G401.6 (cell line): ENCODE measurements at regions not wholly inside any gene's neighbourhood (a gene's known extent, or its start where the extent isn't known, plus 50 kb on each side); places are given as distances from the start of the nearest gene placed in this dataset.
"Not testable (repeated sequence)": the region's sequence is repeated elsewhere in the genome, so short reads cannot be mapped to it uniquely, and the experiment has no call there.

Experiments used
- FAIRE-seq: peaks from 2 replicates; lab custom pipeline; 2012; peaks lifted over from hg19 to GRCh38; lab: Jason Lieb, UNC

DNA sequence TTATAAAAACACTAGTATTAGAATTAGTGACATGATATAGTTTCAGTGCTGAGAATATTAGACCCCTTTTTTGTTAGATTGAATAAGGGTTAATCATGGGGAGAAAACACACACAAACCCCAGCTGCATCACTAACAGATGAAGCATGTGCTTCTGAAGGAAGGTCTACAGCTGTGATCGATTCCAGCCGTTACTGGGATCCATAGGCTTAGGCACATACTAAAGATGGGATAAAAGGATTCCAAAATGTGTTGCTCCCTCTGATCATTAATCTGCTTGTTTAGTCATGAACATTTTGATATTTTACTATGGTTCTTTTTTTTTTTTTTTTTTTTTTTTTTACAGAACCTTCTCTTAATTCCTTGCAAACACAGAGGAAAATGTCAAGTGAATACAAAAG, 1591.3 kb downstream of the EFNB2 start:
- no peak for FAIRE-seq

GRCh38 chr13:104943331-104943730, 1592.1 kb downstream of the EFNB2 start:
- FAIRE-seq = no peak

GRCh38 chr13:104937881-104938280, 1597.6 kb downstream of the EFNB2 start:
- no peak for FAIRE-seq

DNA sequence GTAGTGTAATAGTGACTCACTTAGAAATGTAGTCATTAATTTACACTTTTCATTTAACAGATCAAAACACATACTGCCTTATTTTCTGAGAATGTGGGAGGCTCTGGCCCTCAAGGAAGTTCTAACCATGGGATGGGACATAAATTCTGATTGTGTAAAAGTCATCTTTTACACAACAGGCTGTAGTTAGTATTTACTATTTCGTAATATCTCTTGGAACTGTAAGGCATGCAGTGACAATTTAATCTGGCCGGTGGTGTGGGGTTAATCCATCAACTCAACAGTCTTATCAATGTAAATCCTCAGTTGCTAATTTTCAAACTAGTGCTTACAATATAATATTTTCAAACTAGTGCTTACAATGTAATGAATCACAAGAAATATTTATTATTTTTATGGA, 1599.2 kb downstream of the EFNB2 start:
- FAIRE-seq = no peak

- FAIRE-seq = not testable (repeated sequence)
Observed at GRCh38 chr13:104920513-104920912, 1614.9 kb downstream of the EFNB2 start.

- no peak for FAIRE-seq
Observed at GRCh38 chr13:104920091-104920490, 1615.4 kb downstream of the EFNB2 start.

GRCh38 chr13:104900191-104900817, 1635.2 kb downstream of the EFNB2 start:
- FAIRE-seq = peak; percentile 8

DNA sequence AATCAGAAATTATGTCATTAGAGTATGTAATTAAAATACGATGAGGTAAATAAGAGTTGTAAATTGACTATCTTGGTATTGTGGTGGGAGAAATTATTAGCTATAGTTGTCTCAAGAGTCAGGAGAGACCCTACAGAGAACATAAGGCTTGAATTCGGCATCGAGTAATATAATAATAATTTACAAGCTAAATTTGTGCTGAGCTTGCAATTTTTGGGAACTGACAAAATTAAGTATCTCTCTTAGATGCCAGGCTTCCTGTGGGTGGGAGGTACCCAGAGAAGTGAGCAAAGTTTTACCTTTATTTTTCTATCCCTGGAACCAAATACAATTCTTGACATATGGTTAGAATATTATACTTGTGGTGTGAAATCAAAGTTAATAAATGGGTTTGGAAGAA, 1637.0 kb downstream of the EFNB2 start:
- no peak for FAIRE-seq

DNA sequence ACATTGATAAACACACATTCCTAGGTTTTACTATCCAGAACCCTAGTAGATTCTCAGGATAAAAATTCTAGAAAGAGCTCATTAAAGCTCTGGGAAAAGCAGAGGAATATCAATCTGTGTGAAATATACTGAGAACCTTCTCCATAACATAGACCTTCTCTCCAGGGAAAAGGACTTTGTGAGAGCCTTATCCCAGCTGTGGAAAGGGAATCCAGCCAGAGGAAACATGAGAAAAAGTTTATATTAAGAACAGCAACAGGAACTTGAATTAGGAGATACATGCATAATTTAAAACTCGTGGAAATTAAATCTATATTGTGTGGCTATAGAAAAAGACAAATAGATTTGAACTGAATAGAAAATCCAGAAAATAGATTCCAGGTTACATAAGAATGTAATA, 1639.9 kb downstream of the EFNB2 start:
- no peak for FAIRE-seq

GRCh38 chr13:104875038-104875754, 1660.3 kb downstream of the EFNB2 start:
- no peak for FAIRE-seq

- no peak for FAIRE-seq
Observed at GRCh38 chr13:104872153-104872552, 1663.3 kb downstream of the EFNB2 start.

GRCh38 chr13:104871456-104871855, 1664.0 kb downstream of the EFNB2 start:
- no peak for FAIRE-seq

GRCh38 chr13:104869501-104869900, 1666.0 kb downstream of the EFNB2 start:
- no peak for FAIRE-seq

GRCh38 chr13:104868806-104869205, 1666.7 kb downstream of the EFNB2 start:
- no peak for FAIRE-seq

- no peak for FAIRE-seq
Observed at GRCh38 chr13:104855581-104855980, 1679.9 kb downstream of the EFNB2 start.

DNA sequence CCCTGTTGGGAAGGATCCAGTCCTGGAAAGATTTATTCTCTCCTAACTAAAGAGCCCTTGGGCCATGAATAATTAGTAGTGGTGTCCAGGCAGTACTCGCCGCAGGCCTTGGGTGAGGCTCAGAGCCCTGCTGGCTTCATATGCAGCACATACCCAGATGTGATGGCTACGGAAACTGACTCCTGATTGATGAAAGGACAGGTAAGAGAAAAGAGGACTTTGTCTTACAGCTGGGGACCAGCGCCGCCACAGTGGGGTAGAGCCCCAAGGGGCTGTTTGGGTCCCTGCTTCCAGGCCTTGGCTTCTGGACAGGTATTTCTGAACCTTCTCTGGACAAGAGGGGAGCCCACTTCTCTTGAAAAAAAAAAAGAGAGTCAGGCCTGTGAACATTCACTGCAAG, 1680.8 kb downstream of the EFNB2 start:
- FAIRE-seq = no peak

DNA sequence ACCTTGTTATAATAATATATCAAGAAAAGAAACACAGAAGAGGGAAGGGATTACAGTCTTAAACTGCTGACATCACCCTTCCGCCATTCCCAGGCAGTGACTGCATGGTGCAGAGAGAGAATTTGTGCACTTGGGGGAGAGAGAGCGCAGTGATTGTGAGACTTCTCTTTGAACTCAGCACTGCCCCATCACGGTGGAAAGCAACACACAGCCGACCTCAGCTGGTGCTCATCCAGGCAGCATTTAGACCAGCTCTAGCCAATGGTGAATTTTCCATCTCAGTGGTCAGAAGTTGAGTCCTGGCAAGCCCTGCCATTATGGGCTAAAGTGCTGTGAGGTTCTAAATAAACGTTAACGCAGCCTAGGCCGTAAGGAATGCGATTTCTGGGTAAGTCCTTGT, 1681.5 kb downstream of the EFNB2 start:
- no peak for FAIRE-seq

GRCh38 chr13:104847922-104848321, 1687.5 kb downstream of the EFNB2 start:
- no peak for FAIRE-seq

GRCh38 chr13:104843401-104843800, 1692.1 kb downstream of the EFNB2 start:
- no peak for FAIRE-seq

DNA sequence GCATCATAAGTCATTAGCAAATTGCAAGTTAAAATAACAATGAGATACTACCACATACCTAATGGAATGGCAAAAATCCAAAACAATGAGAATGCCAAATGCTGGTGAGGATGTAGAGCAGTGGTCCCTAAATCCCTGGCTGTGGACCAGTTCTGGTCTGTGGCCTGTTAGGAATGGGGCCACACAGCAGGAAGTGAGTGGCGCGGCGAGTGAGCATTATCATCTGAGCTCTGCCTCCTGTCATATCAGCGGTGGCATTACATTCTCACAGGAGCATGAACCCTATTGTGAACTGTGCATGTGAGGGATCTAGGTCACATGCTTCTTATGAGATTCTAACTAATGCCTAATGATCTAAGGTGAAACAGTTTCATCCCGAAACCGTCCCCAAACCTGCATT, 1694.4 kb downstream of the EFNB2 start:
- FAIRE-seq = no peak

- no peak for FAIRE-seq
Observed at GRCh38 chr13:104837756-104838155, 1697.7 kb downstream of the EFNB2 start.

- no peak for FAIRE-seq
Observed at GRCh38 chr13:104833221-104833620, 1702.2 kb downstream of the EFNB2 start.

DNA sequence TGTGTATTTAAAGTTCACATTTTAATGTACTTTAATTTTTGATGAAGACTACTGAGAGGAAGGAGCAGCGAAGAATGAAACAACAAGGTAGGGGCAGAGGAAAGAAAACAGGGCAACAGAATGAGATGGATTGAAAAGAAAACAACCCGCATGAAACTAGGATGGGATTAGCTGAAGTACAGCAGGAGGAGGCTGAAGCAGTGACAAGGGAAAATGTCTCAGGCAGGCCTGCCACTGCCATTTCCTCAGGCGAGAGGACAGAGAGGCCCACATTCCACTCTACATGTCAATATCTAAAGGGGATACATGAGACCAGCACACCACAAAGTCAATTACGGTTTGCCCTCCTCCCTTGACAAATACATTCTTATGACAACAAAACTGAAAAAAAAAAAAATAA, 1703.2 kb downstream of the EFNB2 start:
- no peak for FAIRE-seq

- FAIRE-seq = no peak
Observed at GRCh38 chr13:104831831-104832230, 1703.6 kb downstream of the EFNB2 start.
